ENCODE measurements at regions not wholly inside any gene's neighbourhood (a gene's known extent, or its start where the extent isn't known, plus 50 kb on each side); places are given as distances from the start of the nearest gene placed in this dataset.

GRCh38 chr12:132422381-132423043, 67.4 kb upstream of the FBRSL1 start:
- ATAC-seq, result peak; percentile 53
- TF ChIP-seq PPARA (CRISPR knock-in tag; IDR thresholded peaks at IDR 0.05; ENCODE audit: borderline replicate concordance) (no peak), BACH2 (CRISPR knock-in tag; IDR thresholded peaks at IDR 0.05; ENCODE audit: borderline replicate concordance) (no peak), ZC3H10 (CRISPR knock-in tag; IDR thresholded peaks at IDR 0.05) (no peak), RARB (CRISPR knock-in tag; IDR thresholded peaks at IDR 0.05) (no peak), POU6F1 (CRISPR knock-in tag; IDR thresholded peaks at IDR 0.05; ENCODE audit: borderline replicate concordance, low read depth) (no peak), CSDC2 (CRISPR knock-in tag; IDR thresholded peaks at IDR 0.05) (no peak), ZFP30 (CRISPR knock-in tag; IDR thresholded peaks at IDR 0.05) (no peak), ZNF70 (CRISPR knock-in tag; IDR thresholded peaks at IDR 0.05) (no peak), ZNF565 (CRISPR knock-in tag; conservative IDR thresholded peaks at IDR 0.05; ENCODE audit: low read depth) (no peak), CSRNP3 (CRISPR knock-in tag; IDR thresholded peaks at IDR 0.05) (no peak), TSHZ2 (CRISPR knock-in tag; IDR thresholded peaks at IDR 0.05) (no peak), ZFP3 (CRISPR knock-in tag; IDR thresholded peaks at IDR 0.05) (no peak), SNAI2 (CRISPR knock-in tag; IDR thresholded peaks at IDR 0.05) (no peak), GLIS3 (CRISPR knock-in tag; IDR thresholded peaks at IDR 0.05) (no peak), CREB5 (CRISPR knock-in tag; IDR thresholded peaks at IDR 0.05; ENCODE audit: low read depth) (no peak)

GRCh38 chr12:132422040-132422380, 67.9 kb upstream of the FBRSL1 start:
- ATAC-seq, result no peak; the same call in 2 of the 3 replicates
- no peak for TF ChIP-seq TCF4 (CRISPR knock-in tag; IDR thresholded peaks at IDR 0.05; ENCODE audit: borderline replicate concordance)
- TF ChIP-seq ARNTL (CRISPR knock-in tag; IDR thresholded peaks at IDR 0.05; ENCODE audit: borderline replicate concordance, low read depth), result no peak

- ATAC-seq, result no peak
- no peak for TF ChIP-seq ESRRG (CRISPR knock-in tag; IDR thresholded peaks at IDR 0.05)
Observed at GRCh38 chr12:132419631-132420246, 70.2 kb upstream of the FBRSL1 start.

GRCh38 chr12:132418393-132418925, 71.5 kb upstream of the FBRSL1 start:
- no peak for ATAC-seq
- TF ChIP-seq ZNF8 (CRISPR knock-in tag; IDR thresholded peaks at IDR 0.05), result no peak
- no peak for TF ChIP-seq ZNF70 (CRISPR knock-in tag; IDR thresholded peaks at IDR 0.05)
- no peak for TF ChIP-seq TCF4 (CRISPR knock-in tag; IDR thresholded peaks at IDR 0.05; ENCODE audit: borderline replicate concordance)
- TF ChIP-seq GLIS3 (CRISPR knock-in tag; IDR thresholded peaks at IDR 0.05), result no peak
- TF ChIP-seq POU6F1 (CRISPR knock-in tag; IDR thresholded peaks at IDR 0.05; ENCODE audit: borderline replicate concordance, low read depth), result no peak
- no peak for TF ChIP-seq CSDC2 (CRISPR knock-in tag; IDR thresholded peaks at IDR 0.05)

All from SK-N-SH treated with all-trans-retinoic acid at 6 μM for 48 hours (cell line).